HG03354 (cell line): ENCODE measurements at regions not wholly inside any gene's neighbourhood (a gene's known extent, or its start where the extent isn't known, plus 50 kb on each side); places are given as distances from the start of the nearest gene placed in this dataset.

Experiments
- ATAC-seq: cut with Tn5 transposase; IDR thresholded peaks from one replicate; pipeline ENCODE4 v1.9.1; 2021; ENCODE audit warnings: mild to moderate bottlenecking; ENCODE audit not compliant: unreplicated experiment, poor library complexity, severe bottlenecking

DNA sequence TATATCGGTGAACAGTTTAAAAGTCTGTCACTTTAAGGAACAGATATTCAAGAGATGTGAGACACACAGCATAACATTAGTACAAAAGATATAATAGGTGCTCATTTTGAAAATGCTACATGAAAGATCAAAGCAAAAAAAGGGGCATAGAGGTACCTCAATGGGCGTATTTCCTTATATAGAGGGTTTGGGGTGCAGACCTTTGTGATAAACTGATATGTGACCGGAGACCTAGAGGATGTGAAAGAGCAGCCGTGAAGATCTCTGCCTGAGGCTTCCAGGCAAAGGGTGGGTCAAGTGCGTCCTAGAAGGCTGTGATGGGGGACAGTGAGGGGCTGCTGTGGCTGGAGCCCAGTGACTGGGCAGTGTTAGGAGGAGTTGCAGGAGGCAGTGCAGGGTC, 551.4 kb downstream of the ETS1 start:
- no peak for ATAC-seq

GRCh38 chr11:128031538-128032134, 555.7 kb downstream of the ETS1 start:
- ATAC-seq = peak; percentile 93

DNA sequence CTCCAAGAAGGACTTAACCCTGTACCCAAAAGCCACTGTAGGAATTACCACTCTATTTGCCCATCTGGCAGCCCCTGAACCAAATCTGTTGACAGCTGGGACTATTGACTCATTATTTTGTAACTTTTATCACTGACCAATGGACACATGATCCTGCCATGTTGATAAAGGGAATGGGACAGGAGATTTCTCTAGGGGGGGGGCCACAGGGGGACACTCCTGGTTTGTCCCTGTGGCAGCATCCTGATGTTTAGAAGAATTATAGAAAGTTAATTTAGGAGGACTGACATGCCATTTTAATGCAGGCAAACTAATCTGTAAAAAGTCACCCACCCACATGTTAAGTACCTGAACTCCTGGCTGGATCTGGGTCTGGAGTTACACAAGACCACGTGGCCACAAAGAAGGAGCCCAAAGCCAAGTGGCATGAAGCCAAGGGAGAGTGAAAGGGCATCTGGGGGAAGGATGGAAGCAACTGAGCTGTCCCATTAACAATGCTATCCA, 558.1 kb downstream of the ETS1 start:
- ATAC-seq = no peak

GRCh38 chr11:128026596-128026995, 560.8 kb downstream of the ETS1 start:
- ATAC-seq = no peak

GRCh38 chr11:128022761-128023160, 564.6 kb downstream of the ETS1 start:
- ATAC-seq = no peak

DNA sequence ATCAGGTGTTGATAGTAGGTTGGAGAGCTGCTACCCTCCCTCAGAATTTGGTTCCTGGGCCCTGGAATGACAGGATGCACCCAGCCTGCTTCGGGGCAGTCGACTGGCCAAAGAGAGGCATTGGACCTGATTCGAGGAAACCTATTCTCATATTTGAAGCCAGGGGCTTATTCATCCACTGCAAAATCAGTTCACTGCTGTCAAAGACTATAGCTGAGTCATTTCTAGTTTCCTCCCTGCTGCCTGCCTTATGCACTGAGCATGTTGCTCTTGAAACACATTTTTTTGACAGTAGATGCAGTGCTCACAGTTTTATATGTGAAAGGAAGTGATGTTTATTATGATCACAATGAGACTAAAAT, 565.4 kb downstream of the ETS1 start:
- ATAC-seq = no peak

GRCh38 chr11:128021349-128022006, 565.9 kb downstream of the ETS1 start:
- no peak for ATAC-seq

DNA sequence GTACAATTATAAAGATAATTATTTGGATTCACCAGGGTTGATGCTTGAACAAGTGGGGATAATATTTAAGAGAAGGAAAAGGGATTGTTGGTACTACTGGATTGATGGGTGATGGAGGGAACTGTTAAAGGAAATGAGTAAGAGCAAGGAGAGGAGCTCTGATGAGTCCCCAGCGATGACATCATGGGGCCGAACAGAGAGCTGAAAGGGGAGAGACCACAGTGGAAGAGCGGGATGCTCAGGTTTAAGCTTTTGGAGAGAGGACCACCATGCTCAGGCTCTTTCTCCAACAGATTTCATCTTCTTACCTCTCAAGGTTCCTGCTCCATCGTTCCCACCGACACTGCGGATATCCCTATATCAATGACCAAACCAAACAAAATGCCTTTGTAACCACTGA, 568.7 kb downstream of the ETS1 start:
- no peak for ATAC-seq

- ATAC-seq = no peak
These were observed 581.8 kb downstream of the ETS1 start for GRCh38 chr11:128005562-128005961.

DNA sequence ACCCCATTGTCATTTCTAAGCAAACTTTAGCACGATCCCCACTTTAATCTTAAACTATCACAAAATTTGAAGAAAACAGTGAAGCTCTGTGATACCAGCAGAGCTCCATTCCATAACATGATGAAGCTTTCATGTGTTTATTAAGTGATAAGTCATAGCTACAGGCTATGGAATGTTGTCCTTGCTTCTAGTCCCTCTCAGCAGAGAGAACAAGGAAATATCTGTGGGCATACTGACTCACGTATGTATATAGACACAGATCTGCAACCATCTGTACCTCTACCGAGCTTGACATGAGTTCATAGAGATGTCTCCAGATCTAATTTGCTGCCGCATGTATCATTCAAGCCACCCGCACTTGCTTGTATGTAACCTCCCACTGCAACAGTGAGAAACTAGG, 588.9 kb downstream of the ETS1 start:
- no peak for ATAC-seq

- ATAC-seq = no peak
These were observed 589.8 kb downstream of the ETS1 start for GRCh38 chr11:127997594-127997993.

DNA sequence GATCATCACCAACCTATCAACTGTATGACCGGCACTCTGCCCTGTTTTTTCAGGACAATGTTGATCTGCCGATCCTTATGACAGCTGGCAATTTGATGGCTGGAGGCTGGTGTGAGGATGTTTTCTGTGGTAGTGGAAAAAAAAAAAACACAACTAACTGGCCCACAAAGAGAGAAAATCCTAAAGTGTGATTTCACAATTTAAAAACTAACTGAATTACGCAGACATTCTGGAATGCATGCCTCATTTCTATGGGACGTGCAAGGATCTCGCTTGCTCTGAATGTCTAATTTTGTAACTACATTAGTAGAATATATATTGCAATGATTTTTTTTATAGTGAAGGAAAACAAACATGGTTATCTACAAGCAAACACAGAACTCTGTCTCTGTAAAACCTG, 590.5 kb downstream of the ETS1 start:
- ATAC-seq = no peak

- ATAC-seq = no peak
These were observed 591.4 kb downstream of the ETS1 start for GRCh38 chr11:127995921-127996320.

DNA sequence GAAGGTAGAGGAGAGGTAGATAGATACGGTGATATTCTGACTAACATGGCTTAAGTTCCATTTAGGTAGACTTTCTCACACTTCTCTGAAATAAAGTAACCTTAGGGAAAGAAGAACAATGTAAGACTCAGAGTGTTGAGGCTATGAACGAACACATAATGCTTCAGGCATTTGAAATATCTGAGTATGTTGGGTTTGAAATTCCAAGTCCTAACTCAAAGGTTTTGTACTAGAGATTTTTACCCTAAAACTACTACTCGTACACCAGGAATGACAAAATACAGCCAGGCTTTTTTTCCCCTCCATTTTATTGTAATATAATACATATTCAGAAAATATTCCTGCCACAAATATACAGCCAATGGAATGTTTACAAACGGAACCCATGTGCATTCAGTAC, 592.6 kb downstream of the ETS1 start:
- no peak for ATAC-seq

- ATAC-seq = no peak
These were observed 593.6 kb downstream of the ETS1 start for GRCh38 chr11:127993788-127994187.

DNA sequence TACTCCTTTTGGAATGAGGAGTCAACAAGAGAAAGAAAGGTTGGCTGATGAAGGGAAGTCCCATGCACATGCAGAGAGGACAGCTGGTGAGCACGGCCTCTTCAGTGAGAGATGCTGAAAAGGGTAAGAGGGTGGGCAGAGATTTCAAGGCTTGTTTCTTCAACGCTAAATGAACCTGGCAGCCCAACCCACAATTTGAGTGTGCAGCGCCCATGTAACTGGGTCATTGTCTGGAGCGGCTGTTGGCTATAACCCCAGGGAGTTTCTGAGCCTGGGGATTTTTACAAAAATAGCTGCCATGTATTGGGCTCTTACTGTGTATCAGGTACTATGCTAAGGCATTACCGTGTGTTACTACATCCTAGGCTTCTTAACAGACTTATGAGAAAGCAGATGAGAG, 594.1 kb downstream of the ETS1 start:
- no peak for ATAC-seq

GRCh38 chr11:127986073-127986472, 601.3 kb downstream of the ETS1 start:
- ATAC-seq = no peak

- ATAC-seq = no peak
These were observed 614.5 kb downstream of the ETS1 start for GRCh38 chr11:127972816-127973215.

- ATAC-seq = no peak
These were observed 615.9 kb downstream of the ETS1 start for GRCh38 chr11:127971448-127971847.

DNA sequence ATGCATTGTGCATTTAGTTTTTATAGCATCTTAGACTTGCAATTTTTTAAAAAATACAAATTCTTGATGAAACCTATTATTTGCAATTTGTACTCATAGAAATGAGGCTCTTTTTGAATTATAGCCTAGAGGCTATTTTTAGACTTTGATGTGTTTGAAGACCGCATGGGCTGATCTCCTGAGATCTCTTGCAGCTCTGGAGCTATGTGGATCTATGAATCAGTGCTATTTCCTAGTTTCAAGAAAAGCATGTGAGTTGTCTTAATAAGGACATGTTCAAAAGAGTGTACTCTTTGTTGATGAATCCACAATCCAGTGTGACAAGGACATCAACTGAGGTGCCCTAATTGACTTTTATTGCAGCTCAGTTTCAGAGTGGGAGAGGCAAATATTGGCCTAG, 620.5 kb downstream of the ETS1 start:
- ATAC-seq = no peak

DNA sequence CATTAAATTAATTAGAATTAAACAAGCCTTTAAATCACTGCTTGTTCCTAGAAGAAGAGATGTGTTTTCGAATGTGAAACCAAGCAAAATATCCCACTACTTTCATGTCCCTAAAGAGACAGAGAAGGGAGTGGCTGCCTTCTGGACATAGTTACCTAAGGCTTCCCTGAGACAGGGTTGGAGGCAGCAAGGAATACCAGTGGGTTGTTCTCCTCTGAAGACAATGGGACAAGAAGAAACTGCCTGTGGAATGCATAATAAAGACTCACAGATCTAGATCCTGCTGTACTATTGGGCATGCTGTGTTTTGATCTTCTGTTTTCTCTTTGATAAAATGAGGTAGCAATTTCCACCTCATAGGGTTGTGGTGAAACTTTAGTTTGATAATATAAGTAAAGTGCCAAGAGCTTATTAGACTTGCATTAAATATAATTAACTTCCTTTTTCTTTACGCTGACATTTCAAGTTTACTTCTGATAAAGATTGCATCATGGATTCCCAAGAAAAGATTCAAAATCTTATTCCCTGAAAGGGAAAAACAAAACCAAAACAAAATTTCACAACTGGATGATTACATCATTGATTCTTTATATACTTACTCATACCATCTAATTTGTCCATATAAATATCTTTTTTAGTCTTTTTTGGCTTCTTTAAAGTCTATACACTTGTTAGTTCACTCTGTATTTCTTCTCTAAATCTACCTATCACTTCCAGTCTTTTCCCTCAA, 621.3 kb downstream of the ETS1 start:
- no peak for ATAC-seq
